Stimulated activated CD4-positive, alpha-beta T cell treated with anti-CD3 and anti-CD28 coated beads, TNF-alpha, amount 100 ng/mL, for 48 hours (primary cell): ENCODE measurements at regions not wholly inside any gene's neighbourhood (a gene's known extent, or its start where the extent isn't known, plus 50 kb on each side); places are given as distances from the start of the nearest gene placed in this dataset.
"Not testable (repeated sequence)": the region's sequence is repeated elsewhere in the genome, so short reads cannot be mapped to it uniquely, and the experiment has no call there.

ENCODE experiments used
- DNase-seq, 3 donors: peaks; one replicate each; pipeline ENCODE4 v3.0.0-alpha.2; 2020; ENCODE audit warnings: low read depth in 3 of 3

DNA sequence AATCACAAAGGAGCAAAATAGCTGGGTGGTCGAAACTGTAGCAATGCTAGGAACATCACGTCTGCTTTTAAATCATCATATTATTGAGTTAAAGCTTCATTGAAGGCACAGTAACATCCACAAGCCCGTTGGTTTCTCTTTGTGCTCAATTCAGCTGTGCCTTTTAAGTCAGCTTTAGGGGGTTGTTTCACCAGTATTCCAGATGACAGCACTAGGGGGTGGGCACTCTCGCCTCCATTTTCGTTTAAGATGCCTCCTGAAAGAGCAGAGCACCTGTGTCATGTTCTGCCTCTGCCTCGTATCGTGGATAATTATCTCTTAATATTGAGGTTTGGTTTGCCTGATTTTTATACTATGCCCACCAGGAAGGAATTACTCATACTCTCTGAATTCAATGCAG lies 139.8 kb upstream of the PTBP2 start:
- no peak for DNase-seq

DNA sequence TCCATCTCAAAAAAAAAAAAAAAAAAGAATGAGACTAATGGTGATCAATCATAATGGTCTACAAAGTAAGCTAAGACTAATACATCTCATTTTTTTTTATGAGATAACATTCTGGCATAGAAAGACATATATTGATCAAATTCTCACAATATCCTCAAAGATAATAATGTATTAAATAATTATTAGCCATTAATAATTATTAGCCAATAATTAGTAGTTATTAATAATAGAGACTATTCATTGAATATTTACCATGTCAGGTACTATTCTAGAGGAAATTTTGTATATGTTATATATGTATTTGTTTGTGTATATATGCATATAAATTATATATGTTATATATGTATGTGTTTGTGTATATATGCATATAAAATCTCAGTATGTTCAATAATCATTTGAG lies 137.7 kb upstream of the PTBP2 start:
- DNase-seq, result no peak

DNA sequence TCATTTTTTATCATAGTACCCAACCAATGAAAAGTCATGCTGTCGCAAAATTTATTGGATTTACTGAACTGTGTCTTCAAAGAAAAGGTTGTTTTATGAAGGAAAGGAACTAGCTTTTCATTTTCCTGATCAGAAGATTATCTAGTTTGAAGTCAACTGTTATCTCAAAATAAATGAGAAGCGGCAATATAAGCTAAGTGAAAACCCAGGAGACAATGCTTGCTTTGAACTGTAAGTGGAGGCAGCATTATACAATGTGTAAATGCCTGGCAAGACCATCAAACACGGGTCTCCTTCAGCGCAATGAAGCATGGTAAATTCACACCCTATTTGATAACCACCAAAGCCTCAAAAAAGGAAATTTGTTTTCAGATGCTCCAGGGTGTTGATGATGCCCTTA lies 134.4 kb upstream of the PTBP2 start:
- DNase-seq, result no peak

DNA sequence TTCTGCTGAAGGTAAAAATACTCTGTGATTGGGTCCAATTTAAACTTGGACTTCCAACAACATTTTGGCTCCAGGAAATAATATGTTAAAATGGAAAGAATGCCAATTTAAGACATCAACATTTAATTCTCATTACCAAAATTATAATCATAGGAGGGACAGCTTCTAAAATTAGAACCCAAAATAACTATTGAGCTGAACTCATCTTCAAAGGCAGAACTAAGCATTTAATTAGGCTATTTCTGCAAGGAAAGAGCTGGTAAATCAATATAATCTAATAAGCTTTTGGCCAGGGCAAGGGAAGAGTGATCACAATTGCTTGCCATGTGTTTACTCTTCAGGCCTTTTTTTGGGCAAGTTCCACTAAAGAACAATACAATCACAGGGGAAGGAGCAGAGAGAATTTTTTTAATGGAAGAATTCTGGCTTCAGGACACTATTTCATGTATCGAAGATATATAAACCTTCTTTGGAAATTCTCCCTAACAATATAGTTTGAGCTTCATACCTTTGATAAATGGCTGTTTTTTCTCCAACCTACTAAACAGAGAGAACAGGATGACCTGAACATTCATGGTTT lies 133.1 kb upstream of the PTBP2 start:
- no peak for DNase-seq

DNA sequence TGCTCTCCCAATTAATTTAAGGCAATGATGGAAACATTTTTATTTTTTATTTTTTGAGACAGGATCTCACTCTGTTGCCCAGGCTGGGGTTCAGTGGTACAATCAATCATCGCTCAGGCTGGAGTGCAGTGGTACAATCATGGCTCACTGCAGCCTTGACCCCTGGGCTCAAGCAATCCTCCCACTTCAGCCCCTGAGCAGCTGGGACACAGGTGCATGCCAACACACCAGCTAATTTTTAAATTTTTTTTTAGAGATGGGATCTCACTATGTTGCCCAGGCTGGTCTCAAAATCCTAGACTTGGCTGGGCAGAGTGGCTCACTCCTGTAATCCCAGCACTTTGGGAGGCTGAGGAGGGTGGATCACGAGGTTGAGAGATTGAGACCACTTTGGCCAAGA lies 126.1 kb upstream of the PTBP2 start:
- DNase-seq, result not testable (repeated sequence)

DNA sequence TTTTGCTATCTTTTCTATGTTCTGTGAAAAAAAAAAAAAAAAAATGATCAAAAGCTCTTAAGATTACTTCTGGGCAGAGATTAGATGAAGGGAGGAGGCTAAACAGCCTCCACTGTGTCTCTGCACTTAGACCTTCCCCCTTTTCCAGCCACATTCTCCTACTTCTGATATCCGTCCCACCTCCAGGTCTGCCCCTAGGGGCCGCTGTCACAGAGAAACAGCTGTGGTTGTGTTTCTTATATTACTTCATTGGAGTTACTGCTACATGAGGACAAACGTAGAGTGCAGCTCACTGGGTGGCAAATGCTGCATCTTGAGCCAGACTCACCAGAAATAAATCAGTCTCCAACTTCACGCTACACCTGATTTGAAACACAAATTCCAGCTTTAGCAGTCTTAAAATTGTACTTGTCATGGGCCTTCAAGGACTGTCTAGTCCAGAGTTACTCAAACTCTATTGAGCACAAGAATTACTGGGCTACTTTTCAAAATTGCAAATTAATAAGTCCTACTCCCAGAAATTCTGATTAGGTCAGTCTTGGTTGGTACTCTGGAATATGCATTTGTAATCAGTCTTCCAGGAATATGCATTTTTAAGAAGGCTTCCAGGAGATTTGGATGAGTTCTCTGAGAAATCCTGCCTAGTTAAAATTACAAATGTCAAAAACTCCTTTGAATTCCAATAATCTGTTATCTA lies 125.2 kb upstream of the PTBP2 start:
- DNase-seq, result peak in 1 of 3 donors; percentile 4

DNA sequence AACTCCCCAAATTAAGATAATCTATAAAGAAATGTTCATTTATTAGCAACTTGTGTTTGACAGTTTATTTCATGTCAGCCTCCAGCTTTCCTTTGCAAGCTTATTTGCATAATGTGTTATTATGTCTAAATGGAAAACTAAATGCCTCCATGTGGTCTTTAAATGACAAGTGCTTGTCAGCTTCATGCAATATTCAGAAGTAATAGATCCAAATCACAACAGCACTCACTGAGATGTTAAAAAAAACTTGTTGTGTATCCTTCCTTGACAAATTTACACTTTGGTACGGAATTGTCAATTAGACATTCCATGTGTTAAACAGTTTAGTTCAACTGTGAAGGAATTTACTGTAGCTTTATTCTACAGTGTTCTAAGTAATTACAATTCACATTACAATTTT lies 124.4 kb upstream of the PTBP2 start:
- DNase-seq, result no peak

DNA sequence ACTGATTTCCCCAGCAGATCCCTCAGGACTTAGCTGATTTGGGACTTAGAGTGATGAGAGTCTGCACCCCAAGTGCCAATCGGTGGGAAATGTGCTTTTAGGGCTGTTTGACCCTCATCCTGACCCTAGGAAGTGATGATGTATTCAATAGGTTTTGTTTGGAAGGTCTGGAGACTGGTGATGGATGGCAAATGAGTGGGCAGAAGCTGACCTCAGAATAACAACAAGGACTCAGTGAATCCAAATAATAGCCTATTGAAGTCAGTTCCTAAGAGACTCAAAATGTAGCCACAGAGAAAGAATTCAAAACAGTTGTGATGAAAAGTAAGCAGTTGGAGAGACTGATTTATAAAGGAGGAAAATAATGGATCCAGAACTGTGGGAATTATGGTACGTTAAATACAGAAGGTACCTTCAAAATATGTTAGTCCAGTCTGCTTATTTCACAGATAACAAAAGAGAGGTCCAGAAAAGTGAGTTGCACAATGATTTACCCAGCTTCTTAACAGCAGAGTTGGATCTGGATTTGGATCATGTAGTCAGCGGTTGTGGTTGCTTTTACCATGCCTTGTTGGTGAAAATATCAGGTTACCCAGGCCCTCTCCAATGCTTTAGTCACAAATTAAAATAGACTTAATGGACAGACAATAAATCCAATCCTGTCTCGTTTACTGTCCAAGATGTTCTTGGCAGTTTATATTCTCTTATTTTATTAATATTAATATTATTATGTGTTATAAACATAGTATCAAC lies 123.0 kb upstream of the PTBP2 start:
- no peak for DNase-seq

DNA sequence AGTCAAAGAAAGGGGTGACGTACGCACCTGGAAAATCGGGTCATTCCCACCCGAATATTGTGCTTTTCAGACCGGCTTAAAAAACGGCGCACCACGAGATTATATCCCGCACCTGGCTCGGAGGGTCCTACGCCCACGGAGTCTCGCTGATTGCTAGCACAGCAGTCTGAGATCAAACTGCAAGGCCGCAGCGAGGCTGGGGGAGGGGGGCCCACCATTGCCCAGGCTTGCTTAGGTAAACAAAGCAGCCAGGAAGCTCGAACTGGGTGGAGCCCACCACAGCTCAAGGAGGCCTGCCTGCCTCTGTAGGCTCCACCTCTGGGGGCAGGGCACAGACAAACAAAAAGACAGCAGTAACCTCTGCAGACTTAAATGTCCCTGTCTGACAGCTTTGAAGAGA lies 117.0 kb upstream of the PTBP2 start:
- DNase-seq, result not testable (repeated sequence)

DNA sequence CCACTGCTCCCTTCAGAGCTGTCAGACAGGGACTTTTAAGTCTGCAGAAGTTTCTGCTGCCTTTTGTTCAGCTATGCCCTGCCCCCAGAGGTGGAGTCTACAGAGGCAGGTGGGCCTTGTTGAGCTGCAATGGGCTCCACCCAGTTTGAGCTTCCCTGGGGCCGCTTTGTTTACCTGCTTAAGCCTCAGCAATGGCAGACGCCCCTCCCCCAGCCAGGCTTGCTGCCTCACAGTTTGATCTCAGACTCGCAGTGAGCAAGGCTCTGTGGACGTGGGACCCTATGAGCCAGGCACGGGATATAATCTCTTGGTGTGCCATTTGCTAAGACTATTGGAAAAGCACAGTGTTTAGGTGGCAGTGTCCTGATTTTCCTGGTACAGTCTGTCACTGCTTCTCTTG lies 104.2 kb upstream of the PTBP2 start:
- not testable (repeated sequence) for DNase-seq

DNA sequence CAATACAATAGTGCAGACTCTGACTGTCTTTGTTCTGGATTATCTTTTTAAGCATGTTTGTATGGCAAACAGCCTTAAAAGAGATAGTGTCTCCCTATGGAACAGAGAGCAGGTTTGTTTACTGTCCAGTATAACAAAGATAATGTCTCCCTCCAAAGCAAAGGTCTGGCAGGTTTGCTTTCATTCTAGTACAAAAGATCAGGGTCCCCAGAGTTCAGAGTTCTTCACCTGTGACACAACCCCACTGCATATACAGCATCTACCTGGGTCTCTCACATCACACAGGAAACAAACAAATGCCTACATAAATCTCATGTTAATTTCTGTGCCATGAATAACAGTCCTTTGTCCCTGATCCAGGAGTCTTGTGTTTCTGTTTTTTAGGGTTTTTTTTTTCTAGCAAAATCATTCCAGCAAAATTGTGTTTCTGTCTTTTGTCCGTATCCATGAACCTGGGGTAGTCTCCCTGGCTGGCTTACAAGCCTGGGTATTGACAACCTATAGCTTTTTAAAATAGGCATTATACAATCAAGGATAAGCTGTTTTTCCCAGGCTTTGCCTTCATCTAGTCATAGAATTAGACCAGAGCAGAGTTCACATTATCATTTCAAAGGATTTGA lies 89.4 kb upstream of the PTBP2 start:
- DNase-seq, result no peak

DNA sequence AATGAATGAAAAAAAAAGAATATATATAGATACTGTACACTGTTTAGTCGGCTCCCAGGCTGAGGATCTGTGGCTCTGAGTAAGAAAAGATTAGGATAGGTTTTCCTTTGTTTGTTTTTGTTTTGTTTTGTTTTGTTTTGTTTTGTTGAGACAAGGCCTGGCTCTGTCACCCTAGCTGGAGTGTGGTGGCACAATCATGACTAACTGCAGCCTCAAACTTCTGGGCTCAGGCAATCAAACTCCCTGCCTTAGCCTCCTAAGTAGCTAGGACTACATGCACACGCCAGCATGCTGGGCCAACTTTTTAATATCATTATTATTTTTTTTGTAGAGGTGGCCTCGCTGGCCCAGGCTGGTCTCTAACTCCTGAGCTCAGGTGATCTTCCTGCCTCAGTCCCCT lies 87.9 kb upstream of the PTBP2 start:
- no peak for DNase-seq

DNA sequence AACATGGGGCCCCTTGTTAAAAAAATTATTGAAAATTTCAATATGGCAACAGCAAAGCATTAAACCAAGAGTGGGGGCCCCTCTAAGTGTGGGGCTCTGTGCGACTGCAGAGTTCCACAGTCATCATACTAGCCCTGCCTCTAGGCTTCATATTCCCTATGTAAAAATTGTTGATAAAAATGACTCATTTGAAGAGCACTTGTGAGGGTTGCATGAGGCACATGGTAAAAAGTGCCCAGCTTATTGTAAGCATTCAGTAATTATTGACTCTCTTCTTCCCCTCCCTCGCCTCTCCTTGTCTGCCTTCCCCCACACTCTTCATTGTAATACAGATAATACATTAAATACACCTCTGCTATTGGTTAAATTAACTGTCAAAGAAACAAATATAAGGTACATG lies 86.7 kb upstream of the PTBP2 start:
- DNase-seq, result no peak

DNA sequence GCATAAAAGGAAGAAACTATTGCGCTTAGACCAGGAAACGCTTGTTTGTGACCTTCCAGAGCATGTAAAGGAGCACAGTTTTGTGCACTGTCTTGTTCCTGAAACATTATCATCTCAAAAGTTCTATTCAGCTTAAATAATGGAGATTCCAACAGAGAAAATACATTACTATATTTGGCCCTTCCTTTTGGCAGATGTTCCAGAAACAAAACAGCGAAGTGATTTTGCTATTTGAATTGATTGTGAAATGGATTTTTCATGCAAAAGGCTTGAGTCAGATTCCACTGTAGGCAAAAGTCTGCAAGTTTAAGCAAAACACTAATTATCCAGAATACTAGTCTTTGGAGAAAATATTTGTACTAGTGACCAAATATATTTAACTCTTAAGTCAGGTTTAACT lies 80.3 kb upstream of the PTBP2 start:
- DNase-seq, result no peak

DNA sequence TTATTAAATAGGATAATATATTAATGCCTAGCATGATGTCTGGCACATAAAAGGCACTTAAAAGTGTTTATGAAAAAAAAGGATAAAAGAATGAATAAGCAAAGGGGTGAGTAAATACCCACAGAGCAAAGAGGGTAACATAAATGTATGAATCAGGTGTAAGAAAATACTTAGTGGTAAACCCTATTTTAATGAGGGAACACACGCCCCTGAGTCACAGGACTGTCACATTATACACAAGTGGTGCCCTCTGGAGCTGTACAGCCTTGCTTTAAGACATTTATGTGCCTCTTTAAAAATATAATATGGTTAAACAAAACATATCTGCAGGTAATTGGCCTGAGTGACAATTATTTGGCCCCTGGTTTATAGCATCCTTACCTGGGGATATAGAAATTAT lies 78.1 kb upstream of the PTBP2 start:
- no peak for DNase-seq

DNA sequence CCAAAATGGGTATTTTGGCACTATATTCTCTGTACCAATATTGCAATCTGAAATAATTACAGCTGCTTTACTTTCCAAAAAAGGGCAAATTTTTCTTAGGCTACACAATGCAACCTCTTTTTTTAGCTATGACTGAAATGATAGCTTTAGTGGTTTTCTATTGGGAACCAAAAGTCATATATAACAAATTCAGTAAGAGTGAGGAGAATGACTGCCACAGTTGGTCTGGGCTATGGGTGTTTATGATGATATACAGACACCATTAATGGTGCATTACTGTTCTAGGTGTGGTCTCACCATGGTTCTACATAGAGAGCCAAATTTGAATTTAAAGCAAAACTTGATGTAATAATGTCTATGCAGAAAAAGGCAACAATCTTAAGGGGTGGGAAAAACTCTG lies 72.3 kb upstream of the PTBP2 start:
- no peak for DNase-seq

DNA sequence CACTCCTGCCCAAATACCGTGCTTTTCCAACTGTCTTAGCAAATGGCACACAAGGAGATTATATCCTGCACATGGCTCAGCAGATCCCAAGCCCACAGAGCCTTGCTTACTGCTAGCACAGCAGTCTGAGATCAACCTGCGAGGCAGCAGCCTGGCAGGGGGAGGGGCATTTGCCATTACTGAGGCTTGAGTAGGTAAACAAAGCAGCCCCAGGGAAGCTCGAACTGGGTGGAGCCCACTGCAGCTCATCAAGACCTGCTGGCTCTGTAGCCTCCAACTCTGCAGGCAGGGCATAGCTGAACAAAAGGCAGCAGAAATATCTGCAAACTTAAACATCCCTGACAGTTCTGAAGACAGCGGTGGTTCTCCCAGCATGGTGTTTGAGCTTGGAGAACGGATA lies 70.1 kb upstream of the PTBP2 start:
- no peak for DNase-seq

DNA sequence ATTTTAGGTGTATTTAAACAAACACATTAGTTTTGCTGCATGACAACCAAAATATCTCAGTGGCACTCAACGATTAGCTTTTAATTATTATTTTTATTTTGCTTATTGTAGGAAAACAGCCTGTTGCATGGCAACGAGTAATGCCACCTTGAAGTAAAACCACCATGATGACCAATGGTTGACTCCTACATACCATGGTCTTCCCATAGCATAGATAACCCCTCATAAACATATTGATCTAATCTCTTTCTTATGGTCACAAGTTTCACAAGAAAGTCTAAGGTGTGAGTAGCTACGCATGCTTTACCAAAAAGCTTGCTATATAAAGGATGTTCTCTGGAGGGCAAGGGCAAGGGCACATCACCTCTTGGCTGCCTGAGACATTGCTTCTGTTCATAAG lies 61.5 kb upstream of the PTBP2 start:
- DNase-seq, result no peak

DNA sequence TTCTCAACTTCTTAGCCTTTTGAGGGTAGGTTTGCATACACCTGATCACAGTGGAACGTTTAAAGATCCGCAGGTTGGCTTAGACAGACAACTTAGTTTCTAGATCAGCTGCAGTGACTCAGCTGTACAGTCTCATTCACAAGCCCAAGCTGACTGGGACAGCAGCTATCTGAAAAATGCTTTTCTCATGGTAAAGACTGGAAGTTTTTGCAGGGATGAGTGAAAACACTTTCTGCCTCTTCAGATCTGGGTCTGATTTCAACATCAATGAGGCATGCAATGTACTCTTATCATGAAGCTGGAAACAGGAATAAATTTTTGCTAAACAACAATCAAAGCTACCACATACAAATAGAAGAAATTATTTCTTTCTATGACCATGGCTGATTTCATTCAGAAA lies 61.1 kb upstream of the PTBP2 start:
- no peak for DNase-seq
